T-helper 17 cell (primary cell): ENCODE measurements at regions not wholly inside any gene's neighbourhood (a gene's known extent, or its start where the extent isn't known, plus 50 kb on each side); places are given as distances from the start of the nearest gene placed in this dataset.
"Not testable (repeated sequence)": the region's sequence is repeated elsewhere in the genome, so short reads cannot be mapped to it uniquely, and the experiment has no call there.

ENCODE experiments used
- ATAC-seq: fragments of 150-1000 bp; cut with Tn5 transposase; 2 replicates; pipeline ENCODE4 v1.10.0; 2021; ENCODE audit warnings: mild to moderate bottlenecking, moderate library complexity
- DNase-seq, 3 donors: peaks; one replicate each; pipeline versions ENCODE4 v3.0.0 to v3.0.0-alpha.2; 2020 to 2021
- H3K9me3 ChIP-seq: one replicate; pipeline ENCODE4 v1.7.0; 2013; ENCODE audit warnings: low read length, mild to moderate bottlenecking; ENCODE audit not compliant: control insufficient read depth, poor library complexity, severe bottlenecking
- H3K27ac Mint-ChIP-seq: one replicate; pipeline ENCODE4 v1.8.0; 2022; ENCODE audit warnings: mild to moderate bottlenecking, moderate library complexity, mixed read lengths
- H3K27me3 Mint-ChIP-seq: one replicate; pipeline ENCODE4 v1.8.0; 2022; ENCODE audit warnings: mixed read lengths
- H3K36me3 Mint-ChIP-seq: one replicate; pipeline ENCODE4 v1.8.0; 2022; ENCODE audit warnings: low read depth, mixed read lengths
- H3K4me1 Mint-ChIP-seq: one replicate; pipeline ENCODE4 v1.8.0; 2022; ENCODE audit warnings: mild to moderate bottlenecking, mixed read lengths
- H3K4me3 Mint-ChIP-seq: one replicate; pipeline ENCODE4 v1.8.0; 2022; ENCODE audit warnings: mild to moderate bottlenecking, moderate library complexity, mixed read lengths

- DNase-seq (no peak), ATAC-seq (no peak)
- Mint-ChIP-seq H3K36me3 (no peaks in the 10 kb centered on the region), H3K4me3 (no peak overlapping the region), H3K4me1 (peaks cover 3% of the 10 kb centered on the region), H3K27ac (no peak overlapping the region), H3K27me3 (peaks cover 30% of the 10 kb centered on the region)
- H3K9me3 ChIP-seq: no peaks in the 10 kb centered on the region
Measured at GRCh38 chr7:96591900-96592676, 117.6 kb downstream of the SEM1 start.

- Mint-ChIP-seq H3K36me3 (no peaks in the 10 kb centered on the region), H3K4me1 (peaks cover 3% of the 10 kb centered on the region), H3K27me3 (peaks cover 30% of the 10 kb centered on the region), H3K27ac (no peak overlapping the region), H3K4me3 (no peak overlapping the region)
- no peak for DNase-seq
- H3K9me3 ChIP-seq: no peaks in the 10 kb centered on the region
- no peak for ATAC-seq
Measured at GRCh38 chr7:96591159-96591899, 118.3 kb downstream of the SEM1 start.

GRCh38 chr7:96589038-96589437 is 120.6 kb downstream of the SEM1 start:
- Mint-ChIP-seq H3K27ac (no peak overlapping the region), H3K27me3 (peaks cover 30% of the 10 kb centered on the region), H3K4me1 (peaks cover 3% of the 10 kb centered on the region), H3K4me3 (no peak overlapping the region), H3K36me3 (no peaks in the 10 kb centered on the region)
- no peak for ATAC-seq
- DNase-seq: no peak
- no peaks in the 10 kb centered on the region for H3K9me3 ChIP-seq

- Mint-ChIP-seq H3K4me3 (no peak overlapping the region), H3K27me3 (no peaks in the 10 kb centered on the region), H3K36me3 (peaks cover 2% of the 10 kb centered on the region), H3K4me1 (no peaks in the 10 kb centered on the region), H3K27ac (no peak overlapping the region)
- DNase-seq (no peak), ATAC-seq (no peak)
- H3K9me3 ChIP-seq: no peaks in the 10 kb centered on the region
Measured at GRCh38 chr7:96579119-96579518, 130.5 kb downstream of the SEM1 start.

GRCh38 chr7:96578606-96579005 is 131.0 kb downstream of the SEM1 start:
- H3K27ac Mint-ChIP-seq: no peak overlapping the region
- DNase-seq (no peak), ATAC-seq (no peak)
- no peaks in the 10 kb centered on the region for H3K27me3 Mint-ChIP-seq
- no peaks in the 10 kb centered on the region for H3K4me1 Mint-ChIP-seq
- no peak overlapping the region for H3K4me3 Mint-ChIP-seq
- no peaks in the 10 kb centered on the region for H3K9me3 ChIP-seq
- peaks cover 2% of the 10 kb centered on the region for H3K36me3 Mint-ChIP-seq

GRCh38 chr7:96563409-96563808 is 146.2 kb downstream of the SEM1 start:
- H3K4me1 Mint-ChIP-seq: no peaks in the 10 kb centered on the region
- H3K4me3 Mint-ChIP-seq: no peak overlapping the region
- H3K27ac Mint-ChIP-seq: no peak overlapping the region
- no peaks in the 10 kb centered on the region for H3K36me3 Mint-ChIP-seq
- ATAC-seq: no peak
- DNase-seq: no peak
- no peaks in the 10 kb centered on the region for H3K9me3 ChIP-seq
- no peaks in the 10 kb centered on the region for H3K27me3 Mint-ChIP-seq

- ATAC-seq (no peak), DNase-seq (no peak)
- Mint-ChIP-seq H3K27ac (no peak overlapping the region), H3K4me3 (no peak overlapping the region), H3K27me3 (no peaks in the 10 kb centered on the region), H3K4me1 (no peaks in the 10 kb centered on the region), H3K36me3 (no peaks in the 10 kb centered on the region)
- no peaks in the 10 kb centered on the region for H3K9me3 ChIP-seq
Measured at GRCh38 chr7:96562966-96563365, 146.7 kb downstream of the SEM1 start.

- Mint-ChIP-seq H3K27ac (no peak overlapping the region), H3K27me3 (no peaks in the 10 kb centered on the region), H3K4me1 (no peaks in the 10 kb centered on the region), H3K36me3 (no peaks in the 10 kb centered on the region), H3K4me3 (no peak overlapping the region)
- DNase-seq (no peak), ATAC-seq (no peak)
- H3K9me3 ChIP-seq: no peaks in the 10 kb centered on the region
Measured at GRCh38 chr7:96562458-96562857, 147.2 kb downstream of the SEM1 start.

- Mint-ChIP-seq H3K27ac (no peak overlapping the region), H3K4me1 (no peaks in the 10 kb centered on the region), H3K4me3 (no peak overlapping the region), H3K27me3 (no peaks in the 10 kb centered on the region), H3K36me3 (no peaks in the 10 kb centered on the region)
- H3K9me3 ChIP-seq: no peaks in the 10 kb centered on the region
- ATAC-seq (no peak), DNase-seq (no peak)
Measured at GRCh38 chr7:96561892-96562291, 147.8 kb downstream of the SEM1 start.

GRCh38 chr7:96558530-96558929 is 151.1 kb downstream of the SEM1 start:
- ATAC-seq (no peak), DNase-seq (no peak)
- Mint-ChIP-seq H3K4me1 (no peaks in the 10 kb centered on the region), H3K36me3 (no peaks in the 10 kb centered on the region), H3K27me3 (no peaks in the 10 kb centered on the region), H3K4me3 (no peak overlapping the region), H3K27ac (no peak overlapping the region)
- no peaks in the 10 kb centered on the region for H3K9me3 ChIP-seq

- Mint-ChIP-seq H3K4me3 (no peak overlapping the region), H3K27ac (no peak overlapping the region), H3K36me3 (no peaks in the 10 kb centered on the region), H3K27me3 (no peaks in the 10 kb centered on the region), H3K4me1 (no peaks in the 10 kb centered on the region)
- DNase-seq: no peak
- no peaks in the 10 kb centered on the region for H3K9me3 ChIP-seq
- ATAC-seq: no peak
Measured at GRCh38 chr7:96558093-96558492, 151.6 kb downstream of the SEM1 start.

- H3K9me3 ChIP-seq, H3K4me3 Mint-ChIP-seq, H3K36me3 Mint-ChIP-seq, H3K27ac Mint-ChIP-seq, DNase-seq, ATAC-seq, H3K4me1 Mint-ChIP-seq, H3K27me3 Mint-ChIP-seq: not testable (repeated sequence)
Measured at GRCh38 chr7:96557598-96557997, 152.0 kb downstream of the SEM1 start.

GRCh38 chr7:96548664-96549063 is 161.0 kb downstream of the SEM1 start:
- H3K4me1 Mint-ChIP-seq: no peaks in the 10 kb centered on the region
- no peak for DNase-seq
- H3K9me3 ChIP-seq: no peaks in the 10 kb centered on the region
- H3K27me3 Mint-ChIP-seq: peaks cover 17% of the 10 kb centered on the region
- no peak for ATAC-seq
- H3K4me3 Mint-ChIP-seq: no peak overlapping the region
- H3K36me3 Mint-ChIP-seq: no peaks in the 10 kb centered on the region
- no peak overlapping the region for H3K27ac Mint-ChIP-seq

GRCh38 chr7:96547371-96547811 is 162.3 kb downstream of the SEM1 start:
- Mint-ChIP-seq H3K4me3 (no peak overlapping the region), H3K27ac (no peak overlapping the region), H3K4me1 (no peaks in the 10 kb centered on the region), H3K27me3 (peaks cover 17% of the 10 kb centered on the region), H3K36me3 (no peaks in the 10 kb centered on the region)
- DNase-seq (no peak), ATAC-seq (no peak)
- H3K9me3 ChIP-seq: no peaks in the 10 kb centered on the region
